ENCODE measurements at regions not wholly inside any gene's neighbourhood (a gene's known extent, or its start where the extent isn't known, plus 50 kb on each side); places are given as distances from the start of the nearest gene placed in this dataset.
A peak's percentile ranks its signal among the peaks of the same experiment; 100 is the strongest.

DNA sequence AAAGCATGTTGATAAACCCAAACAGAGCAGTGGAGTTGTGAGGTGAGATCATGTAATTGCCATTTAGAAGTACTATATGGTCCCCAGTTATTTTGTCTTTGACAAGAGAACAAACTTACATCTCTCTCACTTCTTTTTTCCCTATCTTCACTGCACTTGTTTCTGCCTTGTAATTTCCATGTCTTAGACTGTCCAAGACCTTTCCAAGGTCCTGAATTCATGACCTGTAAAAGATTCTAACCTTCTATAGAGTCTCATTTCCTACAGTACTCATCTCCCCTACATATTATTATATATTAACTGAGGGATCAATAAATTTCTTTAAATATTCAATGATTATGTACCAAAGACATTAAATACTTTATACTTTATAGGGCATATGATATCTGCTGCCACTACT is 295.3 kb upstream of the KIF2B start:
- no peaks in the 10 kb centered on the region for H3K79me2 ChIP-seq (ENCODE audit: low read length)
- no peaks in the 10 kb centered on the region for H3K27me3 ChIP-seq (ENCODE audit: low read depth, low read length)
- H3K9me3 ChIP-seq (ENCODE audit: insufficient read depth, low read length): no peaks in the 10 kb centered on the region
- no peaks in the 10 kb centered on the region for H3K36me3 ChIP-seq (replicated peaks; ENCODE audit: low read depth, low read length)
- no peak overlapping the region for H3K4me2 ChIP-seq (ENCODE audit: low read length)
- H3K4me1 ChIP-seq (ENCODE audit: low read length): no peaks in the 10 kb centered on the region; the same call in 1 of the 2 replicates
- H4K20me1 ChIP-seq (ENCODE audit: insufficient read depth, low read length): no peaks in the 10 kb centered on the region
- no peak overlapping the region for H3K27ac ChIP-seq (ENCODE audit: low read length)
- TF ChIP-seq EZH2phosphoT487 (IDR thresholded peaks at IDR 0.05; ENCODE audit: low read depth) (no peak), CTCF (IDR thresholded peaks at IDR 0.05; ENCODE audit: low read depth, low read length) (no peak)
- no peak overlapping the region for H2AFZ ChIP-seq (ENCODE audit: low read depth, low read length)
- H3K9ac ChIP-seq (ENCODE audit: low read length): no peak overlapping the region
- no peak overlapping the region for H3K4me3 ChIP-seq (ENCODE audit: low read length)

- Histone ChIP-seq H3K9me3 (ENCODE audit: insufficient read depth, low read length) (no peaks in the 10 kb centered on the region), H3K27ac (ENCODE audit: low read length) (peak overlapping the region; percentile 23; the same call in 1 of the 2 replicates), H3K79me2 (ENCODE audit: low read length) (no peaks in the 10 kb centered on the region), H3K4me3 (ENCODE audit: low read length) (no peak overlapping the region), H2AFZ (ENCODE audit: low read depth, low read length) (no peak overlapping the region), H3K27me3 (ENCODE audit: low read depth, low read length) (no peaks in the 10 kb centered on the region), H3K36me3 (replicated peaks; ENCODE audit: low read depth, low read length) (no peaks in the 10 kb centered on the region), H3K9ac (ENCODE audit: low read length) (no peak overlapping the region), H3K4me2 (ENCODE audit: low read length) (no peak overlapping the region), H4K20me1 (ENCODE audit: insufficient read depth, low read length) (no peaks in the 10 kb centered on the region), H3K4me1 (ENCODE audit: low read length) (no peaks in the 10 kb centered on the region; the same call in 1 of the 2 replicates)
- TF ChIP-seq CTCF (IDR thresholded peaks at IDR 0.05; ENCODE audit: low read depth, low read length) (no peak), EZH2phosphoT487 (IDR thresholded peaks at IDR 0.05; ENCODE audit: low read depth) (no peak)
These were observed 297.1 kb upstream of the KIF2B start for GRCh38 chr17:53525590-53525989.

GRCh38 chr17:53516636-53517035 is 306.1 kb upstream of the KIF2B start:
- Histone ChIP-seq H3K4me3 (ENCODE audit: low read length) (no peak overlapping the region), H3K9ac (ENCODE audit: low read length) (no peak overlapping the region), H3K4me1 (ENCODE audit: low read length) (no peaks in the 10 kb centered on the region), H3K36me3 (replicated peaks; ENCODE audit: low read depth, low read length) (no peaks in the 10 kb centered on the region), H3K9me3 (ENCODE audit: insufficient read depth, low read length) (no peaks in the 10 kb centered on the region), H3K79me2 (ENCODE audit: low read length) (no peaks in the 10 kb centered on the region), H3K4me2 (ENCODE audit: low read length) (no peak overlapping the region), H3K27me3 (ENCODE audit: low read depth, low read length) (0 out of 2 replicates have a peak, but pooled peaks cover 2% of the 10 kb centered on the region), H2AFZ (ENCODE audit: low read depth, low read length) (no peak overlapping the region), H4K20me1 (ENCODE audit: insufficient read depth, low read length) (no peaks in the 10 kb centered on the region), H3K27ac (ENCODE audit: low read length) (no peak overlapping the region)
- peak; percentile 12 for TF ChIP-seq CTCF (IDR thresholded peaks at IDR 0.05; ENCODE audit: low read depth, low read length)
- no peak for TF ChIP-seq EZH2phosphoT487 (IDR thresholded peaks at IDR 0.05; ENCODE audit: low read depth)

GRCh38 chr17:53499277-53499676 is 323.4 kb upstream of the KIF2B start:
- H3K36me3 ChIP-seq (replicated peaks; ENCODE audit: low read depth, low read length): no peaks in the 10 kb centered on the region
- no peaks in the 10 kb centered on the region for H3K9me3 ChIP-seq (ENCODE audit: insufficient read depth, low read length)
- no peaks in the 10 kb centered on the region for H3K4me1 ChIP-seq (ENCODE audit: low read length)
- H4K20me1 ChIP-seq (ENCODE audit: insufficient read depth, low read length): no peaks in the 10 kb centered on the region
- H2AFZ ChIP-seq (ENCODE audit: low read depth, low read length): no peak overlapping the region
- no peak overlapping the region for H3K9ac ChIP-seq (ENCODE audit: low read length)
- H3K4me3 ChIP-seq (ENCODE audit: low read length): no peak overlapping the region
- TF ChIP-seq CTCF (IDR thresholded peaks at IDR 0.05; ENCODE audit: low read depth, low read length) (no peak), EZH2phosphoT487 (IDR thresholded peaks at IDR 0.05; ENCODE audit: low read depth) (no peak)
- H3K27ac ChIP-seq (ENCODE audit: low read length): no peak overlapping the region
- no peak overlapping the region for H3K4me2 ChIP-seq (ENCODE audit: low read length)
- no peaks in the 10 kb centered on the region for H3K79me2 ChIP-seq (ENCODE audit: low read length)
- H3K27me3 ChIP-seq (ENCODE audit: low read depth, low read length): no peaks in the 10 kb centered on the region
